HG02981 (cell line): ENCODE measurements at regions not wholly inside any gene's neighbourhood (a gene's known extent, or its start where the extent isn't known, plus 50 kb on each side); places are given as distances from the start of the nearest gene placed in this dataset.

Experiments used
- ATAC-seq: cut with Tn5 transposase; IDR thresholded peaks from one replicate; pipeline ENCODE4 v1.9.1; 2021; ENCODE audit warnings: mild to moderate bottlenecking, moderate library complexity; ENCODE audit not compliant: unreplicated experiment

- no peak for ATAC-seq
These were observed 171.7 kb upstream of the HS6ST1 start for GRCh38 chr2:128490321-128490720.

GRCh38 chr2:128490881-128491691 lies 172.4 kb upstream of the HS6ST1 start:
- no peak for ATAC-seq

- ATAC-seq = no peak
These were observed 173.1 kb upstream of the HS6ST1 start for GRCh38 chr2:128491692-128492244.

- ATAC-seq = no peak
These were observed 174.5 kb upstream of the HS6ST1 start for GRCh38 chr2:128492966-128493811.

GRCh38 chr2:128493880-128494279 lies 175.2 kb upstream of the HS6ST1 start:
- ATAC-seq = no peak

- no peak for ATAC-seq
These were observed 175.6 kb upstream of the HS6ST1 start for GRCh38 chr2:128494307-128494639.

- ATAC-seq = no peak
These were observed 176.1 kb upstream of the HS6ST1 start for GRCh38 chr2:128494640-128495321.

- no peak for ATAC-seq
These were observed 177.4 kb upstream of the HS6ST1 start for GRCh38 chr2:128495996-128496547.

GRCh38 chr2:128496700-128497099 lies 178.0 kb upstream of the HS6ST1 start:
- ATAC-seq = no peak

- no peak for ATAC-seq
These were observed 178.8 kb upstream of the HS6ST1 start for GRCh38 chr2:128497461-128497860.

GRCh38 chr2:128498086-128498485 lies 179.4 kb upstream of the HS6ST1 start:
- ATAC-seq = no peak

GRCh38 chr2:128498589-128498988 lies 179.9 kb upstream of the HS6ST1 start:
- no peak for ATAC-seq

GRCh38 chr2:128499367-128500137 lies 180.9 kb upstream of the HS6ST1 start:
- ATAC-seq = no peak

GRCh38 chr2:128500138-128500800 lies 181.6 kb upstream of the HS6ST1 start:
- ATAC-seq = no peak

GRCh38 chr2:128501006-128501690 lies 182.5 kb upstream of the HS6ST1 start:
- ATAC-seq = no peak

GRCh38 chr2:128501700-128502099 lies 183.0 kb upstream of the HS6ST1 start:
- ATAC-seq = no peak

- no peak for ATAC-seq
These were observed 183.5 kb upstream of the HS6ST1 start for GRCh38 chr2:128502200-128502599.

- ATAC-seq = no peak
These were observed 184.1 kb upstream of the HS6ST1 start for GRCh38 chr2:128502638-128503246.
